H1 (cell line): ENCODE measurements at regions not wholly inside any gene's neighbourhood (a gene's known extent, or its start where the extent isn't known, plus 50 kb on each side); places are given as distances from the start of the nearest gene placed in this dataset.
A peak's percentile ranks its signal among the peaks of the same experiment; 100 is the strongest.

Experiments used
- BCL11A ChIP-seq, 2 experiments: IDR thresholded peaks; one replicate each; pipeline ENCODE4 v1.6.1; 2011; ENCODE audit warnings: low read depth in 2 of 2, low read length in 2 of 2, mild to moderate bottlenecking in 2 of 2
- HDAC2 ChIP-seq, 2 experiments: fragments of 300-600 bp in 1 of 2; sonication (generic) in 1 of 2; IDR thresholded peaks; 2 replicates each; pipeline ENCODE4 v1.6.1; 2011 to 2012; ENCODE audit warnings: low read depth in 2 of 2, low read length in 2 of 2, mild to moderate bottlenecking in 2 of 2, moderate library complexity in 2 of 2, borderline replicate concordance in 1 of 2, inconsistent platforms in 1 of 2
- JUN ChIP-seq: IDR thresholded peaks from 2 replicates; pipeline ENCODE4 v1.6.1; 2011; ENCODE audit warnings: low read depth, mild to moderate bottlenecking, improper control_type of control experiment, low read length
- RBBP5 ChIP-seq: IDR thresholded peaks from 2 replicates; pipeline ENCODE4 v1.7.1; 2012; ENCODE audit warnings: low read depth, mild to moderate bottlenecking, inconsistent platforms, low read length, moderate library complexity, borderline replicate concordance
- RFX5 ChIP-seq: IDR thresholded peaks from 2 replicates; pipeline ENCODE4 v1.6.1; 2011; ENCODE audit warnings: low read depth, low read length, improper control_type of control experiment, borderline replicate concordance
- RXRA ChIP-seq: IDR thresholded peaks from 2 replicates; pipeline ENCODE4 v1.6.1; 2011; ENCODE audit warnings: low read depth, mild to moderate bottlenecking, low read length, moderate library complexity; ENCODE audit not compliant: insufficient read depth
- SP1 ChIP-seq: IDR thresholded peaks from 2 replicates; pipeline ENCODE4 v1.6.1; 2011; ENCODE audit warnings: low read depth, low read length
- SRF ChIP-seq: IDR thresholded peaks from 2 replicates; pipeline ENCODE4 v1.6.1; 2011; ENCODE audit warnings: mild to moderate bottlenecking, low read depth, low read length, moderate library complexity
- TF ChIP-seq, protein P1 (sequence below): IDR thresholded peaks from 2 replicates; pipeline ENCODE4 v1.6.1; 2012; ENCODE audit warnings: inconsistent platforms

DNA sequence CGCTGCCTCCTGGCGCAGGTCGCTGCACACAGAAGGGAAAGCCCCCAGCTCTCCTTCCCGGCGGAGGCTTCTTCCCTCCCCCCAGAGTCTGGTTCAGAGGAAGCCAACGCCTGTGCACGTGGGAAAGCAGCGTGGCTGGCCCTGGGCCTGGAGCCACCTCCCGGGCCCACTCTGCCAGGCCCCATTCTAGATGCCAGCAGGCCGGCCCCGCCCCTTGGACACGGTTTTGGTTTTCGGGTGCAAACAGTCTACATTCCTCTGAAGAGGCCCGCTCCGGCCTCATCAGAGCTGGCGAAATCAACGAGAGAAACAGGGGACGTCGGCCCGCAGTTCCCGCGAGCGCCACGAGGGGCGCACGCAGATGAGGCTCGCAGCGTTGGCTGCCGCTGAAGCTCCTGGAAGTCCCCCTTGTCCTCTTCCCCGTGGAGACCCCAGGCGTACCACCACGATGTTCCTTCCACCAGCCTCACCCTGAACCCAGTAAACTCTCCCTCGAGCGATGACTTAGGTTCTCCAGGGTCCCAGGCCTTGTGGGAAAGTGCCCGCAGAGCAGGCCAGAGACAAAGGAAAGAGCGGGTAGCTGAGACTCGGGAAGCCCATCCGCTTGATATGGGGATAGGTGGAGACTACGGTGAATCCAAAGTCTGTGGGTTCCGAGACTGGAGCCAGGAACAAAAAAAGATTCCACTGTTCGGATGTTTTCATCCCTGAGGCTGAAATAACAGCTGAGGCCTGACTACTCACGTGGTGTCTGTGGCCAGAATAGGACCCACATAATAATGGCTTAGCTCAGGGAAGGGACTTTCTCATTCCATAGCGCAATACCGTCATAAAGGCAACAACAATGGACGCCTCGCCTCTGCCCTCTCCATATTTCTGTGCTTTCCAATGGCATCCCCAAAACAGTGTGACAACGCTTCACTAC lies 64.2 kb downstream of the KLF4 start (continued):
- TF ChIP-seq SP1: no peak
- no peak for TF ChIP-seq RXRA
- TF ChIP-seq HDAC2 (IDR thresholded peaks at IDR 0.05; ENCODE audit: borderline replicate concordance in 1 of 2, low read depth in 2 of 2, low read length in 2 of 2): peak in 1 of 2 experiments; percentile 87; a peak in 1 of 4 replicates
- TF ChIP-seq BCL11A (IDR thresholded peaks at IDR 0.05; ENCODE audit: low read depth in 2 of 2, low read length in 2 of 2): no peak
- no peak for TF ChIP-seq SRF
- TF ChIP-seq RFX5: no peak
- TF ChIP-seq, protein P1, sequence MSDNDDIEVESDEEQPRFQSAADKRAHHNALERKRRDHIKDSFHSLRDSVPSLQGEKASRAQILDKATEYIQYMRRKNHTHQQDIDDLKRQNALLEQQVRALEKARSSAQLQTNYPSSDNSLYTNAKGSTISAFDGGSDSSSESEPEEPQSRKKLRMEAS: peak; percentile 85
- peak; percentile 50; the same call in 1 of the 2 replicates for TF ChIP-seq RBBP5
- TF ChIP-seq JUN: no peak
